IMR-90 (cell line): ENCODE measurements at regions not wholly inside any gene's neighbourhood (a gene's known extent, or its start where the extent isn't known, plus 50 kb on each side); places are given as distances from the start of the nearest gene placed in this dataset.

Experiments used
- ATAC-seq: fragments of 200-7000 bp; cut with Tn5 transposase; 2 replicates; pipeline ENCODE4 v1.9.1; 2020; ENCODE audit warnings: low read depth, mild to moderate bottlenecking, moderate library complexity
- BruUV-seq: library from RNA; stranded (reverse); fragments of 400-500 nt; replicated peaks from 2 replicates; lab custom pipeline; 2021; lab: Mats Ljungman, UMichigan
- CTCF ChIA-PET: fragments of 300-600 bp; formaldehyde crosslinking; extraction: SDS; loops from one replicate; lab custom pipeline; 2021; ENCODE audit warnings: antibody characterized with exemption; lab: Yijun Ruan, JAX
- POLR2A ChIA-PET: fragments of 300-600 bp; sonication (Branson Sonifier 250); formaldehyde crosslinking; loops from one replicate; lab custom pipeline; 2022; ENCODE audit warnings: antibody characterized with exemption; ENCODE audit not compliant: unreplicated experiment; lab: Charles Lee
- DNase-seq: peaks from one replicate; pipeline ENCODE4 v3.0.0; 2013
- H2AFZ ChIP-seq: replicated peaks from 2 replicates; pipeline ENCODE3; 2013; ENCODE audit warnings: low read length, mild to moderate bottlenecking; ENCODE audit not compliant: poor library complexity
- H2AK5ac ChIP-seq: 2 replicates; pipeline ENCODE4 v1.6.1; 2013; ENCODE audit warnings: low read depth, low read length, inconsistent platforms
- H2AK9ac ChIP-seq: replicated peaks from 2 replicates; pipeline ENCODE3; 2013; ENCODE audit warnings: mild to moderate bottlenecking, low read depth, low read length, moderate library complexity; ENCODE audit not compliant: poor library complexity
- H2BK120ac ChIP-seq: 2 replicates; pipeline ENCODE4 v1.6.1; 2013; ENCODE audit warnings: low read depth, low read length, inconsistent platforms
- H2BK15ac ChIP-seq: 3 replicates; pipeline ENCODE4 v1.6.1; 2013; ENCODE audit warnings: low read depth, low read length, inconsistent platforms
- H2BK20ac ChIP-seq: 2 replicates; pipeline ENCODE4 v1.6.1; 2013; ENCODE audit warnings: low read depth, mild to moderate bottlenecking, inconsistent platforms, low read length, moderate library complexity
- H2BK5ac ChIP-seq: 2 replicates; pipeline ENCODE4 v1.6.1; 2013; ENCODE audit warnings: mild to moderate bottlenecking, low read depth, low read length, inconsistent platforms; ENCODE audit not compliant: poor library complexity, severe bottlenecking
- H3K14ac ChIP-seq: replicated peaks from 2 replicates; pipeline ENCODE4 v1.6.1; 2013; ENCODE audit warnings: low read depth, low read length, inconsistent platforms
- H3K18ac ChIP-seq: 2 replicates; pipeline ENCODE4 v1.6.1; 2013; ENCODE audit warnings: low read depth, low read length, control low read depth
- H3K23ac ChIP-seq: 2 replicates; pipeline ENCODE4 v1.6.1; 2013; ENCODE audit warnings: low read depth, low read length, inconsistent platforms
- H3K27ac ChIP-seq: 2 replicates; pipeline ENCODE4 v1.5.1; 2013; ENCODE audit warnings: mild to moderate bottlenecking, control low read depth, low read length; ENCODE audit not compliant: insufficient read depth
- H3K27me3 ChIP-seq: 2 replicates; pipeline ENCODE4 v1.6.1; 2013; ENCODE audit warnings: low read length; ENCODE audit not compliant: control insufficient read depth, insufficient read depth
- H3K36me3 ChIP-seq: 2 replicates; pipeline ENCODE4 v1.6.1; 2013; ENCODE audit warnings: low read length, mixed read lengths; ENCODE audit not compliant: control insufficient read depth, insufficient read depth
- H3K4ac ChIP-seq: 2 replicates; pipeline ENCODE4 v1.6.1; 2013; ENCODE audit warnings: low read depth, low read length, inconsistent platforms
- H3K4me1 ChIP-seq: 2 replicates; pipeline ENCODE4 v1.6.1; 2013; ENCODE audit warnings: low read length, mixed read lengths; ENCODE audit not compliant: control insufficient read depth, insufficient read depth
- H3K4me2 ChIP-seq: 2 replicates; pipeline ENCODE4 v1.6.1; 2013; ENCODE audit warnings: low read depth, mild to moderate bottlenecking, control low read depth, low read length, moderate library complexity
- H3K4me3 ChIP-seq: 2 replicates; pipeline ENCODE4 v1.5.1; 2013; ENCODE audit warnings: low read depth, mild to moderate bottlenecking, control low read depth, low read length, moderate library complexity; ENCODE audit not compliant: insufficient read depth
- H3K56ac ChIP-seq: 2 replicates; pipeline ENCODE4 v1.6.1; 2013; ENCODE audit warnings: low read length, inconsistent platforms; ENCODE audit not compliant: insufficient read depth; ENCODE audit errors: extremely low read depth
- H3K79me1 ChIP-seq, 2 experiments: 2 replicates each; pipeline ENCODE4 v1.6.1; 2013; ENCODE audit warnings: low read length in 2 of 2, inconsistent platforms in 1 of 2, low read depth in 1 of 2
- H3K9ac ChIP-seq: 2 replicates; pipeline ENCODE4 v1.6.1; 2013; ENCODE audit warnings: low read depth, low read length, control low read depth
- H3K9me1 ChIP-seq: 2 replicates; pipeline ENCODE4 v1.6.1; 2013; ENCODE audit warnings: low read length, inconsistent platforms; ENCODE audit not compliant: insufficient read depth
- H3K9me3 ChIP-seq: 2 replicates; pipeline ENCODE4 v1.6.1; 2013; ENCODE audit warnings: low read length; ENCODE audit not compliant: control insufficient read depth, insufficient read depth
- H4K20me1 ChIP-seq: 2 replicates; pipeline ENCODE4 v1.6.1; 2013; ENCODE audit warnings: low read length, inconsistent platforms; ENCODE audit not compliant: insufficient read depth
- H4K5ac ChIP-seq: 2 replicates; pipeline ENCODE4 v1.6.1; 2013; ENCODE audit warnings: mild to moderate bottlenecking, low read depth, low read length, control low read depth
- H4K8ac ChIP-seq, 2 experiments: 2 replicates each; pipeline ENCODE4 v1.6.1; 2013; ENCODE audit warnings: low read depth in 2 of 2, low read length in 2 of 2, control low read depth in 1 of 2, inconsistent platforms in 1 of 2
- H4K91ac ChIP-seq: 2 replicates; pipeline ENCODE4 v1.6.1; 2013; ENCODE audit warnings: low read depth, low read length, inconsistent platforms; ENCODE audit not compliant: insufficient read depth
- CEBPB ChIP-seq: IDR thresholded peaks from 2 replicates; pipeline ENCODE4 v1.6.1; 2012; ENCODE audit warnings: low read depth, low read length, improper control_type of control experiment
- CHD1 ChIP-seq: IDR thresholded peaks from 2 replicates; pipeline ENCODE4 v1.6.1; 2012; ENCODE audit warnings: low read depth, low read length, improper control_type of control experiment
- CTCF ChIP-seq: conservative IDR thresholded peaks from 2 replicates; pipeline ENCODE4 v1.5.1; 2012; ENCODE audit warnings: mild to moderate bottlenecking, low read depth, low read length, improper control_type of control experiment
- ELK1 ChIP-seq: fragments of 150-350 bp; IDR thresholded peaks from 2 replicates; pipeline ENCODE4 v1.6.1; 2016; ENCODE audit warnings: low read depth, mild to moderate bottlenecking, low read length, moderate library complexity, borderline replicate concordance
- FOS ChIP-seq: fragments of 150-350 bp; IDR thresholded peaks from 2 replicates; pipeline ENCODE4 v1.6.1; 2016; ENCODE audit warnings: low read depth, low read length
- MAFK ChIP-seq: IDR thresholded peaks from 2 replicates; pipeline ENCODE4 v1.6.1; 2012; ENCODE audit warnings: low read depth, low read length, improper control_type of control experiment
- MXI1 ChIP-seq: IDR thresholded peaks from 2 replicates; pipeline ENCODE4 v1.6.1; 2012; ENCODE audit warnings: low read depth, mild to moderate bottlenecking, low read length, moderate library complexity, borderline replicate concordance
- NFE2L2 ChIP-seq: fragments of 150-350 bp; IDR thresholded peaks from 2 replicates; pipeline ENCODE4 v1.6.1; 2016; ENCODE audit warnings: low read depth, mild to moderate bottlenecking, low read length
- POLR2A ChIP-seq: IDR thresholded peaks from 2 replicates; pipeline ENCODE4 v1.6.1; 2012; ENCODE audit warnings: mild to moderate bottlenecking, low read depth, low read length
- RAD21 ChIP-seq: IDR thresholded peaks from 2 replicates; pipeline ENCODE4 v1.6.1; 2012; ENCODE audit warnings: low read length, improper control_type of control experiment
- RCOR1 ChIP-seq: IDR thresholded peaks from 2 replicates; pipeline ENCODE4 v1.6.1; 2012; ENCODE audit warnings: mild to moderate bottlenecking, low read length, improper control_type of control experiment; ENCODE audit not compliant: insufficient replicate concordance
- RFX5 ChIP-seq: IDR thresholded peaks from 2 replicates; pipeline ENCODE4 v1.8.0; 2012; ENCODE audit warnings: low read depth, mild to moderate bottlenecking, low read length, moderate library complexity
- SMC3 ChIP-seq: fragments of 150-350 bp; IDR thresholded peaks from 2 replicates; pipeline ENCODE4 v1.6.1; 2016; ENCODE audit warnings: low read depth, mild to moderate bottlenecking, antibody characterized with exemption, low read length, moderate library complexity
- USF2 ChIP-seq: fragments of 150-350 bp; IDR thresholded peaks from 2 replicates; pipeline ENCODE4 v1.6.1; 2017; ENCODE audit warnings: mild to moderate bottlenecking, antibody characterized with exemption, low read length, low read depth
- WGBS, 2 experiments: methylation state at CpG; one replicate each; pipeline versions ENCODE4 v1.1.5 to v1.1.7; 2013; ENCODE audit warnings: missing lambda C conversion rate in 2 of 2; ENCODE audit not compliant: insufficient read length in 1 of 2; ENCODE audit errors: extremely low coverage in 2 of 2; 5-methylcytosine and 5-hydroxymethylcytosine counted together
- dilution Hi-C: fragments of 300-500 bp; cut with HindIII; formaldehyde crosslinking; loops from one replicate; pipeline ENCODE4 v1.14.3; 2018; ENCODE audit warnings: low sequenced_read_pairs; ENCODE audit not compliant: unreplicated experiment
- in situ Hi-C: fragments of 300-500 bp; cut with MboI; formaldehyde crosslinking; loops from 3 replicates; pipeline ENCODE4 v1.14.3; 2019; ENCODE audit warnings: low sequenced_read_pairs, inconsistent platforms, mixed read lengths
- intact Hi-C: fragments of 100-400 bp; cut with micrococcal nuclease; formaldehyde crosslinking; loops from 2 replicates; pipeline ENCODE4 v1.10.0; 2022

GRCh38 chr2:8251291-8251690, 430.6 kb upstream of the ID2 start:
- Histone ChIP-seq H3K4me3 (no peak overlapping the region), H3K14ac (no peak overlapping the region), H2BK15ac (no peak overlapping the region), H3K79me1 (no peaks in the 10 kb centered on the region), H2AK5ac (no peak overlapping the region), H3K4me2 (no peak overlapping the region), H4K5ac (no peak overlapping the region), H3K4ac (no peak overlapping the region), H2BK20ac (no peak overlapping the region), H3K18ac (no peak overlapping the region), H3K9me3 (no peaks in the 10 kb centered on the region), H4K20me1 (no peaks in the 10 kb centered on the region), H4K8ac (no peak overlapping the region), H2BK120ac (no peak overlapping the region), H3K27ac (no peak overlapping the region), H3K9ac (no peak overlapping the region), H3K27me3 (no peaks in the 10 kb centered on the region; the same call in 1 of the 2 replicates), H4K91ac (no peak overlapping the region), H3K23ac (no peak overlapping the region), H2AFZ (no peak overlapping the region), H2BK5ac (no peak overlapping the region), H3K56ac (no peak overlapping the region), H2AK9ac (no peak overlapping the region), H3K9me1 (no peaks in the 10 kb centered on the region), H3K36me3 (no peaks in the 10 kb centered on the region), H3K4me1 (peaks cover 7% of the 10 kb centered on the region; the same call in 1 of the 2 replicates)
- ATAC-seq (no peak), DNase-seq (no peak)
- dilution Hi-C loops (no loop called here), in situ Hi-C loops (no loop called here), intact Hi-C loops (no loop called here)
- BruUV-seq, result no TSS peak
- ChIA-PET POLR2A (no interaction called here), CTCF (no interaction called here)
- WGBS, 2 experiments, result 71% methylated on average over 2 of the region's 6 CpGs; no CpG with 5 or more reads in 1 of the 2 experiments
- TF ChIP-seq FOS (no peak), USF2 (no peak), SMC3 (no peak), MXI1 (no peak), NFE2L2 (no peak), ELK1 (no peak), RFX5 (no peak), CHD1 (no peak), CTCF (no peak), RCOR1 (no peak), MAFK (no peak), RAD21 (no peak), POLR2A (no peak), CEBPB (no peak)
